ENCODE measurements at regions not wholly inside any gene's neighbourhood (a gene's known extent, or its start where the extent isn't known, plus 50 kb on each side); places are given as distances from the start of the nearest gene placed in this dataset.

DNA sequence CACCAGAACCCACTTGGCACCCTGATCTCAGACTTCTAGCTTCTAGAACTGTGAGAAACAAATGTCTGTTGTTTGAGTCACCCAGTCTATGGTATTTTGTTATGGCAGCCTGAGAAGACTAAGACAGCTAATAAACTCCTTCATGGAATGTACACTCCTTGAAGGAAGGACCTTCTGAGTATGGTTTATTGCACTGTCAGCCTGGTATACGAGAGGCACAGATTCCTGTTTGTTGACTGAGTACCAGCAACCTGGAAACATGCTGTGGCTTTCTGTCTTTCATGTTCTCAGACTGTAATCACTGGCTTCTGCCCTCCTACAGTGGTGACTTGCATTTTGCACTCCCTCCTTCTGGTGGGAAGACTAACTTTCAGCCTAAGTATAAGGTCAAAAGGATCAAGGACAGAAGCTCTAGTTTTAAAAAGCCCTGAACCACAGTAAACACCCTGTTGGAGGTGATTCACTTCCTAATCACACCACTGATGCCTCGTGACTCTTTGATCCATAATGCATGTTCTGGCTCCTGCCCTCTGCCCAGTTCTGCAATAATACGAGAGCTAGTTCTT lies 319.0 kb upstream of the NPSR1 start:
- Histone ChIP-seq H3K4me3 (ENCODE audit: low read depth, low read length, poor library complexity, severe bottlenecking) (no peak overlapping the region), H3K4me1 (ENCODE audit: insufficient read depth, low read length, poor library complexity, severe bottlenecking) (no peaks in the 10 kb centered on the region), H3K27ac (ENCODE audit: low read depth, low read length, poor library complexity, severe bottlenecking) (no peak overlapping the region), H3K36me3 (ENCODE audit: insufficient read depth, low read length, poor library complexity, severe bottlenecking) (no peaks in the 10 kb centered on the region), H3K9me3 (ENCODE audit: low read depth, low read length, poor library complexity, severe bottlenecking) (no peaks in the 10 kb centered on the region), H3K27me3 (replicated peaks; ENCODE audit: insufficient read depth, low read depth, low read length, poor library complexity) (no peaks in the 10 kb centered on the region)
- no peak for DNase-seq (ENCODE audit: low spot score)
- BruUV-seq (replicated peaks), result no TSS peak
- ChIA-PET POLR2A (ENCODE audit: low non-redundant PET) (no interaction called here), CTCF (no interaction called here)
- TF ChIP-seq, protein P1, sequence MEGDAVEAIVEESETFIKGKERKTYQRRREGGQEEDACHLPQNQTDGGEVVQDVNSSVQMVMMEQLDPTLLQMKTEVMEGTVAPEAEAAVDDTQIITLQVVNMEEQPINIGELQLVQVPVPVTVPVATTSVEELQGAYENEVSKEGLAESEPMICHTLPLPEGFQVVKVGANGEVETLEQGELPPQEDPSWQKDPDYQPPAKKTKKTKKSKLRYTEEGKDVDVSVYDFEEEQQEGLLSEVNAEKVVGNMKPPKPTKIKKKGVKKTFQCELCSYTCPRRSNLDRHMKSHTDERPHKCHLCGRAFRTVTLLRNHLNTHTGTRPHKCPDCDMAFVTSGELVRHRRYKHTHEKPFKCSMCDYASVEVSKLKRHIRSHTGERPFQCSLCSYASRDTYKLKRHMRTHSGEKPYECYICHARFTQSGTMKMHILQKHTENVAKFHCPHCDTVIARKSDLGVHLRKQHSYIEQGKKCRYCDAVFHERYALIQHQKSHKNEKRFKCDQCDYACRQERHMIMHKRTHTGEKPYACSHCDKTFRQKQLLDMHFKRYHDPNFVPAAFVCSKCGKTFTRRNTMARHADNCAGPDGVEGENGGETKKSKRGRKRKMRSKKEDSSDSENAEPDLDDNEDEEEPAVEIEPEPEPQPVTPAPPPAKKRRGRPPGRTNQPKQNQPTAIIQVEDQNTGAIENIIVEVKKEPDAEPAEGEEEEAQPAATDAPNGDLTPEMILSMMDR (conservative IDR thresholded peaks at IDR 0.05; ENCODE audit: low read depth, low read length), result no peak
- no peak for TF ChIP-seq EZH2 (IDR thresholded peaks at IDR 0.05; ENCODE audit: borderline replicate concordance, low read depth, low read length, poor library complexity, severe bottlenecking)
- intact Hi-C loops (cut with micrococcal nuclease; ENCODE audit: unreplicated experiment), result no loop called here

DNA sequence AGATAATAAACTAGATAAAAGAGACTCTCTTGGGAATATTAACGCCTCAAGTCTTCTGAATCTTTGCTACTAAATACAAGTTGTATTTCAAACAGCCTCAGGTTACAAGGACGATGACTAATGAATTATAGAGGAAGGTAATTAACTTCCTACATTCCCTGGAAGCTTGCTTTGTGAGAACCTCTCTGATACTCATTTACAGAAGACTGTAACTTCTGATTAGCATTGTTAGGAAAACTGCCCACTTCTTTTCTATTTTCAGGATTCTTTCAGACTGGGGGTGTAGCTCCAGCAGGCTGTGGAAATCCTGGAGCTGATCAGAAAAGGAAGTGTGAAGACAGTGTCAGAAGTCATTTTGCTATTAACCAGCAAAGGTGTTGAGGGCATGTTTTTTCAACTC lies 316.7 kb upstream of the NPSR1 start:
- no peak for TF ChIP-seq EZH2 (IDR thresholded peaks at IDR 0.05; ENCODE audit: borderline replicate concordance, low read depth, low read length, poor library complexity, severe bottlenecking)
- TF ChIP-seq, protein P1 (conservative IDR thresholded peaks at IDR 0.05; ENCODE audit: low read depth, low read length), result no peak
- BruUV-seq (replicated peaks), result no TSS peak
- POLR2A ChIA-PET (ENCODE audit: low non-redundant PET), result no interaction called here

DNA sequence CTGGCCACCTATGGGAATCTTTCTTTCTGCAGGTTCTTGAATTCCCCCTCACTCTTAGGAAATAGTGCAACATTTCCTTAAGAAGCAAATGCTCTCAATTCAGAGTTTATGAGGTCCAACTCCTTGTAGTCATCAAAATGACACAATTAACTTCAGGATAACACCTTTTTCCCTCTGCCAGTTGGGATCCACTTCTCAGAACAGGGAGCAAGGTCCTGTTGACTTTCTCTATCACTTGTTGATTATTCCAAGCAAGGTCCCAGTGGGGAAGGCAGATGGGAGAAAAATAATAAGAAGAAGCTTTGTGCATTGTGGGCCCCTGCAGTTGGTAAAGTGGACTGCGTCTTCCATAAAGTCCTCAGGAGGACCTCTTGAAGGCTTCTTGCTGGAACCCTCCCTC lies 315.6 kb upstream of the NPSR1 start:
- Histone ChIP-seq H3K4me1 (ENCODE audit: insufficient read depth, low read length, poor library complexity, severe bottlenecking) (no peaks in the 10 kb centered on the region), H3K9me3 (ENCODE audit: low read depth, low read length, poor library complexity, severe bottlenecking) (no peaks in the 10 kb centered on the region), H3K36me3 (ENCODE audit: insufficient read depth, low read length, poor library complexity, severe bottlenecking) (no peaks in the 10 kb centered on the region), H3K27me3 (replicated peaks; ENCODE audit: insufficient read depth, low read depth, low read length, poor library complexity) (no peaks in the 10 kb centered on the region), H3K4me3 (ENCODE audit: low read depth, low read length, poor library complexity, severe bottlenecking) (no peak overlapping the region), H3K27ac (ENCODE audit: low read depth, low read length, poor library complexity, severe bottlenecking) (no peak overlapping the region)
- BruUV-seq (replicated peaks), result no TSS peak
- ChIA-PET POLR2A (ENCODE audit: low non-redundant PET) (no interaction called here), CTCF (interaction anchor here (0.6 kb wide), 1 partner anchor 11 kb away, joined by 6 read pairs; no protein-coding TSS in a partner anchor)
- no peak for DNase-seq (ENCODE audit: low spot score)
- intact Hi-C loops (cut with micrococcal nuclease; ENCODE audit: unreplicated experiment), result no loop called here
- TF ChIP-seq EZH2 (IDR thresholded peaks at IDR 0.05; ENCODE audit: borderline replicate concordance, low read depth, low read length, poor library complexity, severe bottlenecking), result no peak

More for the DNA sequence above, 316.7 kb upstream of the NPSR1 start:
- Histone ChIP-seq H3K4me1 (ENCODE audit: insufficient read depth, low read length, poor library complexity, severe bottlenecking) (no peaks in the 10 kb centered on the region), H3K27ac (ENCODE audit: low read depth, low read length, poor library complexity, severe bottlenecking) (no peak overlapping the region), H3K27me3 (replicated peaks; ENCODE audit: insufficient read depth, low read depth, low read length, poor library complexity) (no peaks in the 10 kb centered on the region), H3K4me3 (ENCODE audit: low read depth, low read length, poor library complexity, severe bottlenecking) (no peak overlapping the region), H3K9me3 (ENCODE audit: low read depth, low read length, poor library complexity, severe bottlenecking) (no peaks in the 10 kb centered on the region), H3K36me3 (ENCODE audit: insufficient read depth, low read length, poor library complexity, severe bottlenecking) (no peaks in the 10 kb centered on the region)
- DNase-seq (ENCODE audit: low spot score), result peak; percentile 31
- CTCF ChIA-PET, result no interaction called here
- intact Hi-C loops (cut with micrococcal nuclease; ENCODE audit: unreplicated experiment), result no loop called here

DNA sequence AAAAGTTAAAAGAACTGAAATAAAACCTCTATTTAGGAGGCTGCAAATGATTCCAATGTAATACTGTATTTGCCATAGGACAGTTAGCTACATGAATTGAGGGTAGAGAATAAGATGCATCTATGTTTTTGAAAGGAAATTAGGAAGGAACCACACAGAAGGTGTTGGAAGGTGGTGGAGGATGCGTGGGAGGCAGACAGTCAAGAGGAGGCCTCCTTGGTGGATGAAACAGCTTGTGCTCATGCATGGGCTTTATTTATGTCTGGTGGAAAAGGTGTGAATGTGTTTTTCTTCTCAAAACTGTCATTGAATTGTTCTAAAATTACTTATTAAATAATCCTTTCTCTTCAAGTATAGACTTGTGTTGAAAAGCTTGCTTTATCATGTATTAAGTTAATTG lies 314.4 kb upstream of the NPSR1 start:
- BruUV-seq (replicated peaks), result no TSS peak
- CTCF ChIA-PET, result no interaction called here

More for the DNA sequence above, 314.4 kb upstream of the NPSR1 start:
- intact Hi-C loops (cut with micrococcal nuclease; ENCODE audit: unreplicated experiment), result no loop called here
- Histone ChIP-seq H3K27ac (ENCODE audit: low read depth, low read length, poor library complexity, severe bottlenecking) (no peak overlapping the region), H3K9me3 (ENCODE audit: low read depth, low read length, poor library complexity, severe bottlenecking) (no peaks in the 10 kb centered on the region), H3K27me3 (replicated peaks; ENCODE audit: insufficient read depth, low read depth, low read length, poor library complexity) (no peaks in the 10 kb centered on the region), H3K4me1 (ENCODE audit: insufficient read depth, low read length, poor library complexity, severe bottlenecking) (no peaks in the 10 kb centered on the region), H3K4me3 (ENCODE audit: low read depth, low read length, poor library complexity, severe bottlenecking) (no peak overlapping the region), H3K36me3 (ENCODE audit: insufficient read depth, low read length, poor library complexity, severe bottlenecking) (no peaks in the 10 kb centered on the region)
- POLR2A ChIA-PET (ENCODE audit: low non-redundant PET), result no interaction called here
- TF ChIP-seq EZH2 (IDR thresholded peaks at IDR 0.05; ENCODE audit: borderline replicate concordance, low read depth, low read length, poor library complexity, severe bottlenecking), result no peak
- TF ChIP-seq, protein P1 (conservative IDR thresholded peaks at IDR 0.05; ENCODE audit: low read depth, low read length), result no peak
- DNase-seq (ENCODE audit: low spot score), result no peak

Data from A673 (cell line).